Neural crest cell (in vitro differentiated cells): ENCODE measurements at regions not wholly inside any gene's neighbourhood (a gene's known extent, or its start where the extent isn't known, plus 50 kb on each side); places are given as distances from the start of the nearest gene placed in this dataset.

Experiments
- DNase-seq: peaks from one replicate; pipeline ENCODE4 v3.0.0; 2021; ENCODE audit warnings: low read depth, mixed read lengths, low spot score
- H3K27ac Mint-ChIP-seq: one replicate; pipeline ENCODE4 v1.8.0; 2021; ENCODE audit warnings: mild to moderate bottlenecking, mixed read lengths; ENCODE audit not compliant: unreplicated experiment
- H3K27me3 Mint-ChIP-seq: 2 replicates; pipeline ENCODE4 v1.8.0; 2021; ENCODE audit warnings: low read depth, mild to moderate bottlenecking, mixed read lengths
- H3K36me3 Mint-ChIP-seq: 2 replicates; pipeline ENCODE4 v1.8.0; 2021; ENCODE audit warnings: low read depth, mild to moderate bottlenecking, mixed read lengths
- H3K4me1 Mint-ChIP-seq: 2 replicates; pipeline ENCODE4 v1.8.0; 2021; ENCODE audit warnings: mixed read lengths
- H3K4me3 Mint-ChIP-seq: one replicate; pipeline ENCODE4 v1.8.0; 2021; ENCODE audit warnings: mild to moderate bottlenecking, mixed read lengths
- H3K9me3 Mint-ChIP-seq: 2 replicates; pipeline ENCODE4 v1.8.0; 2021; ENCODE audit warnings: mixed read lengths
- TF ChIP-seq, protein P1 (sequence below): fragments of 200-600 bp; sonication (generic); conservative IDR thresholded peaks from 2 replicates; pipeline ENCODE4 v1.5.0; 2021; ENCODE audit warnings: antibody characterized with exemption, mild to moderate bottlenecking

DNA sequence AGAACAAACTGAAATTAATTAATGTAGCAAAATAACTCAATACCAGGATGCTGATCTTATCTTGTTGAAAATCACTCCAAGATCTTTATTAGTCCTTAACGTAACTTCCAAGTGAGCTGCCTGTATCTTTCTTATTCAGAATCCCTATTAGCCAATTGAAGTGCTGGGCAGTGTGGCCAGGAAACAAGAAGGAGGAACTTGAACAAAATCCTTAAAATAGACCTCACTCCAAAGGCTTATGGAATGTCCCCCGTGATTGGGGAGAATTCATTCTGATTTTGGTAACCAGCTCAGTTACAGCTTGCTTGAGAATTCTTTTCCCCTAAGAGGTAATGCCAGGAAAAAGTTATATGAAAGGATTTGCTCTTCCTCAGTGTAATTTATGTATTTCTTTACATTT is 171.0 kb downstream of the DEPDC1B start:
- no peaks in the 10 kb centered on the region for H3K9me3 Mint-ChIP-seq
- TF ChIP-seq, protein P1, sequence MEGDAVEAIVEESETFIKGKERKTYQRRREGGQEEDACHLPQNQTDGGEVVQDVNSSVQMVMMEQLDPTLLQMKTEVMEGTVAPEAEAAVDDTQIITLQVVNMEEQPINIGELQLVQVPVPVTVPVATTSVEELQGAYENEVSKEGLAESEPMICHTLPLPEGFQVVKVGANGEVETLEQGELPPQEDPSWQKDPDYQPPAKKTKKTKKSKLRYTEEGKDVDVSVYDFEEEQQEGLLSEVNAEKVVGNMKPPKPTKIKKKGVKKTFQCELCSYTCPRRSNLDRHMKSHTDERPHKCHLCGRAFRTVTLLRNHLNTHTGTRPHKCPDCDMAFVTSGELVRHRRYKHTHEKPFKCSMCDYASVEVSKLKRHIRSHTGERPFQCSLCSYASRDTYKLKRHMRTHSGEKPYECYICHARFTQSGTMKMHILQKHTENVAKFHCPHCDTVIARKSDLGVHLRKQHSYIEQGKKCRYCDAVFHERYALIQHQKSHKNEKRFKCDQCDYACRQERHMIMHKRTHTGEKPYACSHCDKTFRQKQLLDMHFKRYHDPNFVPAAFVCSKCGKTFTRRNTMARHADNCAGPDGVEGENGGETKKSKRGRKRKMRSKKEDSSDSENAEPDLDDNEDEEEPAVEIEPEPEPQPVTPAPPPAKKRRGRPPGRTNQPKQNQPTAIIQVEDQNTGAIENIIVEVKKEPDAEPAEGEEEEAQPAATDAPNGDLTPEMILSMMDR: no peak
- no peak for DNase-seq
- H3K27ac Mint-ChIP-seq: peak overlapping the region; percentile 20
- no peaks in the 10 kb centered on the region for H3K36me3 Mint-ChIP-seq
- no peak overlapping the region for H3K4me3 Mint-ChIP-seq
- no peaks in the 10 kb centered on the region for H3K27me3 Mint-ChIP-seq
- peaks cover 6% of the 10 kb centered on the region for H3K4me1 Mint-ChIP-seq

DNA sequence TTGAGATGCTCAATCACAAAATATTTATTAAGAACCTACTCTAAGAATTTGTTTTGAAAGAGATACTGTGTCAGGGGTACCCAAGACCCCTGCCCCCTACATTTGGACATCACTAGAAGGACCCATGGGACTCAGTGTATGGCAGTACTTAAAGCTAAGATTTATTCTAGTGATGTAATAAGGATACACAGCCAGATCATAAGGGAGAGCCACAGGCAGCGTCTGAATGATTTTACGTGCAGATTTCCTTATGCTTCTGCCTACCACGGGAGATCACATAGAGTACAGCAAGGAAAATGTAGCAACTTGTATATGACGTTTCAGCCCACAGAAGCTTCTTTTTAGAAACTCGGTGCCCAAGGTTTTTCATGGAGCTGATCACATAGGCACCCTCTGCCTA is 172.9 kb downstream of the DEPDC1B start:
- no peak for DNase-seq
- no peak overlapping the region for H3K4me3 Mint-ChIP-seq
- H3K36me3 Mint-ChIP-seq: no peaks in the 10 kb centered on the region
- TF ChIP-seq, protein P1: no peak
- no peaks in the 10 kb centered on the region for H3K27me3 Mint-ChIP-seq
- H3K4me1 Mint-ChIP-seq: peaks cover 6% of the 10 kb centered on the region
- no peaks in the 10 kb centered on the region for H3K9me3 Mint-ChIP-seq
- no peak overlapping the region for H3K27ac Mint-ChIP-seq

DNA sequence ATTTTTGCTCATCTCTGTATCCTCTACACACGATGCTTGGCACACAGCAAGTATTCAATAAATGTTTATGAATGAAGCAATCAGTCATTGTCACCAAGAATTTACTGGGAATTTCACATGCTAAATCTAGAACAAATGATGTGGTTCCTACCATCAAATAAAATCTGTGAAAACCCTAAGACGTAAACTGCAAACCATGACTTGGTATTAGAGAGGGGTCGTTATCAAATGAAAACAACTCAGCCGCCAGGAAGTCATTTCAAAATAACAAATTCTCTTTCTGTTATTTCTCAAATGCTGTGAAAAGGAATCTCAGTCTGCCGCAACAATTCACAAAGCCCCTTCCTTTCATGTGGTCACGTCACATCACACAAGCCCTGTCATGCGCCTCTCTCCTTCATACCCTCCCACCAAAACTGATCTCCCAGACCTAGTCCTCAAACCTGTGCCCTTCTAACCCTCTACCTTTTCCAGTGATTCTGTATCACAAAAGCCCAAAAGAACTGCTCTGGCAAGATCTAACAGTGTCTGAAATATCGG is 173.6 kb downstream of the DEPDC1B start:
- no peaks in the 10 kb centered on the region for H3K9me3 Mint-ChIP-seq
- TF ChIP-seq, protein P1: no peak
- DNase-seq: no peak
- H3K27me3 Mint-ChIP-seq: no peaks in the 10 kb centered on the region
- peaks cover 7% of the 10 kb centered on the region for H3K4me1 Mint-ChIP-seq
- H3K36me3 Mint-ChIP-seq: no peaks in the 10 kb centered on the region
- H3K4me3 Mint-ChIP-seq: no peak overlapping the region
- H3K27ac Mint-ChIP-seq: no peak overlapping the region

DNA sequence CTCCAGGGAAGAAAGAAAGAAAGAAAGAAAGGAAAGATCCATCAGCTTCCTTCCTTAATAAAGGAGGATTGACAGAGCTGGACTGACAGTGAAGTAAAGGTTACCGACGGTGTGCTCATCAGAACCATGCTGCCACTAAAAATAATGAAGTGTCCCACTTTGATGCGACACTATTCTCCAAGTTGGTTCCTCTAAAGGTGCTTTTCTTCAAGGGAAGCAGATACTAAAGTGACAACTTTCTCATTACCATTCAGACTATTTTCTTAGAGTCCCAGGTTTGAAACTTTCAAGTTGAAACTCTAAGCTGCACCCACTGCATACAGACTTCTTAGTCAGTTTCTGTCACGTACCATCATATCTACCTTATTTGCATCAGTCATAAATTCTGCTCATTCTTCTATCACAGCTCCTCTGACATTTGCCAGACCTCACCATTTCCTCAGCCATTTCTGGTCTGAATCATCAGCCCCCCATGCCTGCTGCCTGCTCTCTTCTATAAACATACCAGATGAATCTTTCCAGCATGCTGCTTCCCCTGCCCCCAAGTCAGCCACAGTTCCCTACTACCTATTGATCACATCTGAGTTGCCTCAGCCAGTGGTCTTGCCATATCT is 177.6 kb downstream of the DEPDC1B start:
- no peak overlapping the region for H3K4me3 Mint-ChIP-seq
- DNase-seq: no peak
- H3K9me3 Mint-ChIP-seq: no peaks in the 10 kb centered on the region
- H3K27me3 Mint-ChIP-seq: no peaks in the 10 kb centered on the region
- H3K36me3 Mint-ChIP-seq: no peaks in the 10 kb centered on the region
- peaks cover 9% of the 10 kb centered on the region for H3K4me1 Mint-ChIP-seq
- no peak overlapping the region for H3K27ac Mint-ChIP-seq
- TF ChIP-seq, protein P1: no peak

DNA sequence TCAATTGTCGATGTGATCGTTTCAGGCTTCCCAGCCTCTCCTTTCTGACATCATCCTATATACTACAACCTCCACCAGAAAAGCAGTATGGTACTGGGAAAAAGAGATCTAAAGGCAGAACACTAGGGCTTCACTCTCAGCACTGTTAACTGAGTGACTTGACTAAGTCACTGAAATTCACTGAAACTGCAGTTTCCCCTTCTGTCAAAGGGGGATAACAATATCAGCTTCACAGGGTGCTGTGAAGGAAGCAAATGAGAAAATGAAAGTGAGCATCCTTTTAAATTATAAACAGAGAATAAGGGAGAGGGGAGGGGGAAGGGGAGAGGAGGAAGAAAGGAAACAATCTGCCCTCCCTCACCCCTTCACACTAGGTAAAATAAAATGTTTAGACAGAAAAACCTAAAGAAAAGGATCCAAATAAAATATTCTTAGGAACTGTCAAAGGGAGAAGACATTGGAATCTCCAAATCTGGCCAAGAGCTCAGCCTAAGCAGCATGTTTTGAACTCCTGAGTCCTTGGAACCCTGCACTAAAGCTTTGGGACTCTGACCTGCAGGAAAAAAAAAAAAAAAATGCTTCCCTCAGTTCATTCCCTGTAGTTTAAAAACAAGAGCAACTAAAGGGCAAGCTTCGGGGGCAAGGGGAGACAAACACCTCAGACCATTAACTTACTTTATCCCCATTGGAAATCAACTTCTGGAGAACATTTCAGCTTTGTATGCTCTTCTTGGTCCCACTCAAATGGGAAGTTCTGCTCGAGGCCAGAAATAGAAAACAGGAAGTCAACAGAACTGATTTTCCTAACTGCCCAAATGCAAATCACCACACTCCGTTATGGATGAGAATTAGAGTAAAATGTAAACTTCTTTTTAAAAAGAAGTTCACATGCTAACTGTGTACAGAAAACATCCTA is 178.3 kb downstream of the DEPDC1B start:
- TF ChIP-seq, protein P1: no peak
- Mint-ChIP-seq H3K4me3 (no peak overlapping the region), H3K36me3 (no peaks in the 10 kb centered on the region), H3K4me1 (peaks cover 7% of the 10 kb centered on the region), H3K27ac (no peak overlapping the region), H3K9me3 (no peaks in the 10 kb centered on the region), H3K27me3 (no peaks in the 10 kb centered on the region)
- DNase-seq: no peak
